MM.1S (cell line): ENCODE measurements at regions not wholly inside any gene's neighbourhood (a gene's known extent, or its start where the extent isn't known, plus 50 kb on each side); places are given as distances from the start of the nearest gene placed in this dataset.

Experiments
- DNase-seq: peaks from one replicate; pipeline ENCODE4 v3.0.0-alpha.2; 2015
- H2AFZ ChIP-seq: fragments of 300-600 bp; sonication (generic); 2 replicates; pipeline ENCODE4 v1.6.0; 2016; ENCODE audit warnings: antibody characterized with exemption, low read length
- H3F3A ChIP-seq: fragments of 300-600 bp; sonication (generic); 2 replicates; pipeline ENCODE4 v1.6.1; 2016; ENCODE audit warnings: mild to moderate bottlenecking, antibody characterized with exemption, low read length, moderate library complexity, mixed read lengths; ENCODE audit not compliant: insufficient read depth
- H3K27ac ChIP-seq: fragments of 300-600 bp; sonication (generic); 2 replicates; pipeline ENCODE4 v1.5.1; 2016; ENCODE audit warnings: mild to moderate bottlenecking, low read length
- H3K27me3 ChIP-seq: fragments of 300-600 bp; sonication (generic); replicated peaks from 2 replicates; pipeline ENCODE4 v1.6.0; 2016; ENCODE audit warnings: low read length; ENCODE audit not compliant: insufficient read depth
- H3K36me3 ChIP-seq: fragments of 300-600 bp; sonication (generic); replicated peaks from 2 replicates; pipeline ENCODE4 v1.6.1; 2016; ENCODE audit warnings: mild to moderate bottlenecking, low read length, mixed read lengths; ENCODE audit not compliant: insufficient read depth
- H3K4me1 ChIP-seq: fragments of 300-600 bp; sonication (generic); 2 replicates; pipeline ENCODE4 v1.6.1; 2016; ENCODE audit warnings: low read length, mixed read lengths
- H3K4me2 ChIP-seq: fragments of 300-600 bp; sonication (generic); 2 replicates; pipeline ENCODE4 v1.6.0; 2016; ENCODE audit warnings: low read depth, low read length
- H3K4me3 ChIP-seq: fragments of 300-600 bp; sonication (generic); 2 replicates; pipeline ENCODE4 v1.5.1; 2016; ENCODE audit warnings: low read length, mixed read lengths
- H3K79me2 ChIP-seq: fragments of 300-600 bp; sonication (generic); 2 replicates; pipeline ENCODE4 v1.6.1; 2016; ENCODE audit warnings: mixed run types, low read length, mixed read lengths
- H3K9ac ChIP-seq: fragments of 300-600 bp; sonication (generic); 2 replicates; pipeline ENCODE4 v1.6.1; 2016; ENCODE audit warnings: low read length, mixed read lengths
- H3K9me2 ChIP-seq: fragments of 300-600 bp; sonication (generic); replicated peaks from 2 replicates; pipeline ENCODE4 v1.6.1; 2016; ENCODE audit warnings: mild to moderate bottlenecking, low read length, mixed read lengths; ENCODE audit not compliant: insufficient read depth
- H3K9me3 ChIP-seq: fragments of 300-600 bp; sonication (generic); replicated peaks from 2 replicates; pipeline ENCODE4 v1.6.1; 2016; ENCODE audit warnings: mild to moderate bottlenecking, low read length, mixed read lengths; ENCODE audit not compliant: insufficient read depth
- H4K20me1 ChIP-seq: fragments of 300-600 bp; sonication (generic); 2 replicates; pipeline ENCODE4 v1.6.1; 2016; ENCODE audit warnings: mild to moderate bottlenecking, low read length, moderate library complexity, mixed read lengths; ENCODE audit not compliant: insufficient read depth
- EZH2 ChIP-seq: fragments of 300-600 bp; sonication (generic); optimal IDR thresholded peaks from 2 replicates; pipeline ENCODE3; 2017; ENCODE audit warnings: low read depth, mild to moderate bottlenecking, antibody characterized with exemption, low read length, mixed read lengths
- EZH2phosphoT487 ChIP-seq: fragments of 300-600 bp; sonication (generic); IDR thresholded peaks from 2 replicates; pipeline ENCODE4 v1.6.1; 2018; ENCODE audit warnings: antibody characterized with exemption, low read length
- TF ChIP-seq, protein P1 (sequence below): fragments of 300-600 bp; sonication (generic); IDR thresholded peaks from 2 replicates; pipeline ENCODE4 v1.5.1; 2016; ENCODE audit warnings: antibody characterized with exemption, low read length, mixed read lengths

DNA sequence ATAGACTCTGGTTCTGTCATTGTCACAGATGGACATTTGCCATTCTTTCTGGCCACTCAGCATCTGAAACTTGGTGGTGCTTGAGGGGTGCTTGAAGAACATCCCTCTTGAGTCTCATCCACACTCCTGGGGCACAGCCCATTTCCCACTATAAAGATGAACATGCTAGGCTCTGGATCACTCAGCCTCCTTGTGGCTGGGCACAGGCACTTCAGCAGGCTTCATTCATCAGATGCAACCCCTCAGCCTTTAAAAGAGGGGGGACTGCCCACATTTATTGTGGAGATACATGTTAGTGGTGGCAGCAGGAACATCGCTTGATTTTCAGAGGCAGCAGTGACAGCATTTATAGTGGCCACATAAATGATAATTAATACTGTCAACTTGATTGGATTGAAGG is 124.7 kb upstream of the NIPBL start:
- Histone ChIP-seq H3K4me2 (no peak overlapping the region), H3K79me2 (no peaks in the 10 kb centered on the region), H4K20me1 (no peaks in the 10 kb centered on the region), H3K9ac (no peak overlapping the region), H3K9me3 (no peaks in the 10 kb centered on the region), H3K27me3 (no peaks in the 10 kb centered on the region), H2AFZ (no peak overlapping the region), H3K27ac (no peak overlapping the region), H3K4me1 (no peaks in the 10 kb centered on the region), H3K36me3 (no peaks in the 10 kb centered on the region), H3F3A (no peaks in the 10 kb centered on the region), H3K4me3 (no peak overlapping the region), H3K9me2 (no peaks in the 10 kb centered on the region)
- DNase-seq = no peak
- TF ChIP-seq EZH2phosphoT487 (no peak), EZH2 (no peak)
- TF ChIP-seq, protein P1, sequence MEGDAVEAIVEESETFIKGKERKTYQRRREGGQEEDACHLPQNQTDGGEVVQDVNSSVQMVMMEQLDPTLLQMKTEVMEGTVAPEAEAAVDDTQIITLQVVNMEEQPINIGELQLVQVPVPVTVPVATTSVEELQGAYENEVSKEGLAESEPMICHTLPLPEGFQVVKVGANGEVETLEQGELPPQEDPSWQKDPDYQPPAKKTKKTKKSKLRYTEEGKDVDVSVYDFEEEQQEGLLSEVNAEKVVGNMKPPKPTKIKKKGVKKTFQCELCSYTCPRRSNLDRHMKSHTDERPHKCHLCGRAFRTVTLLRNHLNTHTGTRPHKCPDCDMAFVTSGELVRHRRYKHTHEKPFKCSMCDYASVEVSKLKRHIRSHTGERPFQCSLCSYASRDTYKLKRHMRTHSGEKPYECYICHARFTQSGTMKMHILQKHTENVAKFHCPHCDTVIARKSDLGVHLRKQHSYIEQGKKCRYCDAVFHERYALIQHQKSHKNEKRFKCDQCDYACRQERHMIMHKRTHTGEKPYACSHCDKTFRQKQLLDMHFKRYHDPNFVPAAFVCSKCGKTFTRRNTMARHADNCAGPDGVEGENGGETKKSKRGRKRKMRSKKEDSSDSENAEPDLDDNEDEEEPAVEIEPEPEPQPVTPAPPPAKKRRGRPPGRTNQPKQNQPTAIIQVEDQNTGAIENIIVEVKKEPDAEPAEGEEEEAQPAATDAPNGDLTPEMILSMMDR = no peak

DNA sequence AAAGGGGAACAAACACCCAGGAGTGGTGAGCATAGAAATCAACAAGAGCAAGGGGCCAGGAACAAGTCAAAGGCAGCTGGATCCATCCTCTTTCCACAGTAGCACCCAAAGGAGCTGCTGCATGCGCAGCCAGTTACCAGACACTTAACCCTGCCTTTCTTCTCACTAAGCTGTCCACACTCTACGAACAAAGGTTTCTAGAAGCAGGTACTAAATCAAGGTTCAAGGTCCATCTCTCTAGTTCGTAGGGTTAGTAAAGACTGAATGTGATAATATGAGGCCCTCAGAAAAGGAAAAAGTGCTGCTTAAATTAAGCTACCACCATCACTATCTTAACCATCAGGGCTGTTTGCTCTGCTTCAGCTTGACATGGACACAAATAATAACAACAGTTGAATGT is 121.2 kb upstream of the NIPBL start:
- Histone ChIP-seq H3K36me3 (no peaks in the 10 kb centered on the region), H3K27me3 (no peaks in the 10 kb centered on the region), H3K9me3 (no peaks in the 10 kb centered on the region), H3K9me2 (no peaks in the 10 kb centered on the region), H3F3A (no peaks in the 10 kb centered on the region), H3K4me1 (no peaks in the 10 kb centered on the region), H3K4me3 (no peak overlapping the region), H3K4me2 (no peak overlapping the region), H3K27ac (no peak overlapping the region), H4K20me1 (no peaks in the 10 kb centered on the region), H3K79me2 (no peaks in the 10 kb centered on the region), H3K9ac (no peak overlapping the region), H2AFZ (no peak overlapping the region)
- no peak for DNase-seq
- no peak for TF ChIP-seq EZH2phosphoT487
- TF ChIP-seq EZH2 = no peak
- TF ChIP-seq, protein P1 = no peak

DNA sequence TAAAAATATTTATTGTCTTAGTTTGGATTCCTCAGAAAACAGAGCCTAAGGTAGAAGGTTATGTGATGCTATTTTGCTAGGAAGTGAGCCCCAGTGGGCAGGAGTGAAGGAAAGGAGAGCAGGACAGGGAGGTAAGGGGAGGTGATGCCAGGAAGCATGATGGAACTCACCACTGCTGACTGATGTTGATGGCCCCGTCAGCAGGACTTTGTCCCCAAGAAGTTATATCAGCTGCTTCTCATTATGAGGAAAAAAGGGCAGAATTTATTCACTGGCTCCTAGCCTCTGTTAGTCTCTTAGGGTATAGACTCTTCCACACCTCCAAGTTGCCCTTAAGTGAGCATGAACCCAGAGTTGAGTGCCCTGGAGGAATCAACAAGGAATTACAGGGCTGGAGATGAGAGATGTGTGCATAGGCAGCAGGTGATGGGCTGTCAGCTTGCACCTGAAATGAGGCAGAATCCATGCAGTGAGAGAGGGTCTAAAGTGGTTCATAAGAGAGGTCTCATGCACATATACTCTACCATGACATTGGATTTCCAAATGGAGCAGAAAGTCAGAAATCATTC is 120.6 kb upstream of the NIPBL start:
- no peak overlapping the region for H3K4me2 ChIP-seq
- H3K4me1 ChIP-seq = no peaks in the 10 kb centered on the region
- no peak overlapping the region for H2AFZ ChIP-seq
- no peak for DNase-seq
- no peaks in the 10 kb centered on the region for H3K9me2 ChIP-seq
- H3K27me3 ChIP-seq = no peaks in the 10 kb centered on the region
- no peak overlapping the region for H3K4me3 ChIP-seq
- no peaks in the 10 kb centered on the region for H3K36me3 ChIP-seq
- TF ChIP-seq EZH2 = no peak
- no peak for TF ChIP-seq EZH2phosphoT487
- TF ChIP-seq, protein P1 = no peak
- no peaks in the 10 kb centered on the region for H3K9me3 ChIP-seq
- H3K27ac ChIP-seq = no peak overlapping the region
- H3K79me2 ChIP-seq = no peaks in the 10 kb centered on the region
- H4K20me1 ChIP-seq = no peaks in the 10 kb centered on the region
- H3K9ac ChIP-seq = no peak overlapping the region
- H3F3A ChIP-seq = no peaks in the 10 kb centered on the region
